ENCODE measurements at regions not wholly inside any gene's neighbourhood (a gene's known extent, or its start where the extent isn't known, plus 50 kb on each side); places are given as distances from the start of the nearest gene placed in this dataset.

DNA sequence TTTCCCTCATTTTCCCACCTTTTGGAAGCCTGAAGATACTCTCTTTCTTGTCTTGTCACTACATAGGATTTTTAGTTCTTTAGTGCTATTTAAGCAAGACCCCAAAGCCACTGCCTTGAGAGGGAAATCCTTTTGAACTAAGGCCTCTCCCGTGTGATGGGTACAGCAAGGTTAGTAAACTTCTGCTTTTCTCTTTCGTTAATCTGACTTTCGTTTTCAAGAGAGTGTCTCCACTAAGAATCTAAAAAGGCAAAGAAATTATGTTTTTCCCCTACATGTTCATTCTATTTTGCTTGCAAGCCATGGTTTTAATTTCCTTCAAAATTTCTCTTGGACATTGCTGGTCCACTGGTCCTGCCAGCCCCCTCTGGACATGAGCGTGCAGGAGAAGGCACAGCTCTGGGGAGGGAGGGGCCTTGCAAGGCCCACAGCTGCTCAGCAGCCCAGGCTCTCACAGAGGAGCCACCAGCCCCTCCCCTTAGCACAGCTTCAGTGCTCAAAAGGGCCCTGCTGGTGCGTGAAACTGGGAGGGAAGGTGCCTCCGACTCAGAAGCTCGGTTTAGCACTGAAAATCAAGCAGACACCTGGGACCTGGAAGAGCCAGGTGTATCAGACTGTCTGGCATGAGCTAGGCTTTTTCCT, 210.9 kb upstream of the GALNT2 start (continued):
- TF ChIP-seq POLR2AphosphoS5 (IDR thresholded peaks at IDR 0.05; ENCODE audit: low read depth, low read length) (no peak), MAFK (IDR thresholded peaks at IDR 0.05; ENCODE audit: low read depth, low read length) (no peak), RFX5 (IDR thresholded peaks at IDR 0.05; ENCODE audit: borderline replicate concordance, low read depth, low read length) (no peak), PHF8 (conservative IDR thresholded peaks at IDR 0.05; ENCODE audit: low read depth, low read length) (no peak), KDM4A (IDR thresholded peaks at IDR 0.05; ENCODE audit: low read depth, low read length, severe bottlenecking) (no peak), HDAC2 (IDR thresholded peaks at IDR 0.05; ENCODE audit: borderline replicate concordance in 1 of 2, low read depth in 2 of 2, low read length in 2 of 2) (no peak), CHD2 (IDR thresholded peaks at IDR 0.05; ENCODE audit: low read length) (no peak), BACH1 (IDR thresholded peaks at IDR 0.05; ENCODE audit: low read length) (no peak), EZH2 (IDR thresholded peaks at IDR 0.05; ENCODE audit: low read depth, low read length, severe bottlenecking) (no peak), JUN (IDR thresholded peaks at IDR 0.05; ENCODE audit: low read depth, low read length) (no peak)
